ENCODE measurements at regions not wholly inside any gene's neighbourhood (a gene's known extent, or its start where the extent isn't known, plus 50 kb on each side); places are given as distances from the start of the nearest gene placed in this dataset.

- TF ChIP-seq CTCF (conservative IDR thresholded peaks at IDR 0.05; ENCODE audit: low read depth, low read length) (no peak), EZH2 (IDR thresholded peaks at IDR 0.05; ENCODE audit: borderline replicate concordance, low read depth, low read length, poor library complexity, severe bottlenecking) (no peak)
Measured at GRCh38 chr18:29241199-29241598, 1064.3 kb upstream of the CDH2 start.

All from A673 (cell line).